Gastrocnemius medialis (tissue), 4 donors: ENCODE measurements at regions not wholly inside any gene's neighbourhood (a gene's known extent, or its start where the extent isn't known, plus 50 kb on each side); places are given as distances from the start of the nearest gene placed in this dataset.

ENCODE experiments used
- CTCF ChIP-seq, 5 experiments: fragments of 450-650 bp in 3 of 5; fragments of 200-600 bp in 2 of 5; sonication (generic) in 2 of 5; IDR thresholded peaks in 4 of 5; conservative IDR thresholded peaks in 1 of 5; 1 replicate in 4 of 5; 2 replicates in 1 of 5; pipeline ENCODE4 v1.5.1; 2016 to 2019; ENCODE audit warnings: antibody characterized with exemption in 5 of 5, mild to moderate bottlenecking in 3 of 5, moderate library complexity in 3 of 5
- POLR2A ChIP-seq, 2 donors: fragments of 450-650 bp; IDR thresholded peaks; one replicate each; pipeline ENCODE4 v1.6.1; 2017; ENCODE audit warnings: antibody characterized with exemption in 2 of 2, mild to moderate bottlenecking in 2 of 2, moderate library complexity in 2 of 2

- TF ChIP-seq CTCF (IDR thresholded peaks at IDR 0.05 in 4 of 5, conservative IDR thresholded peaks at IDR 0.05 in 1 of 5) (no peak), POLR2A (IDR thresholded peaks at IDR 0.05) (no peak)
Observed at GRCh38 chr2:183984871-183985270, 613.5 kb upstream of the ZNF804A start.
